ENCODE measurements at regions not wholly inside any gene's neighbourhood (a gene's known extent, or its start where the extent isn't known, plus 50 kb on each side); places are given as distances from the start of the nearest gene placed in this dataset.
A peak's percentile ranks its signal among the peaks of the same experiment; 100 is the strongest.
"Not testable (repeated sequence)": the region's sequence is repeated elsewhere in the genome, so short reads cannot be mapped to it uniquely, and the experiment has no call there.

DNA sequence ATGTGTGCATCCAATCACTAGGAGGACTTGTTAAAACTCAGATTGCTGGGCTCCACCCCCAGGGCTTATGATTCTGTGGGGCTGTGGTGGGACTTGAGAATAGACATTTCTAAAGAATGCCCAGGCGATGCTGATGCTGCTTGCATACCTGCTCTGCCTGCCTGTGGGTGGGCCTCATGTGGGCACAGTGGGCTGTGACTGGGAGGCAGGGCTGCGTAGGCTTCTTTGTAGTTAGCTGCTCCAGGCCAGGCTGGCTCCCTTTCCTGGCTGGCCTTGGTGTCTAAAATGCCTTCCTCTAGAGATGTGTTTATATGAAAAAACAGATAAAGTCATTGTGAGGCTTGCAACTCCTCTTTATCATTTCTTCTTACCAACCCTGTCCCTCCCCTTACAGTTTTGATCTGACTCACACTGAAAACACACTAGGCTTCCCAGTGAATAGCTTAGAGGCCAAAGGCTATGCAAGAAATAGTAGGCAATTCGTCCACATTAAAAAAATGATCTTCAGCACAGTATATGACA lies 495.5 kb upstream of the MAP3K7 start:
- DNase-seq = no peak

DNA sequence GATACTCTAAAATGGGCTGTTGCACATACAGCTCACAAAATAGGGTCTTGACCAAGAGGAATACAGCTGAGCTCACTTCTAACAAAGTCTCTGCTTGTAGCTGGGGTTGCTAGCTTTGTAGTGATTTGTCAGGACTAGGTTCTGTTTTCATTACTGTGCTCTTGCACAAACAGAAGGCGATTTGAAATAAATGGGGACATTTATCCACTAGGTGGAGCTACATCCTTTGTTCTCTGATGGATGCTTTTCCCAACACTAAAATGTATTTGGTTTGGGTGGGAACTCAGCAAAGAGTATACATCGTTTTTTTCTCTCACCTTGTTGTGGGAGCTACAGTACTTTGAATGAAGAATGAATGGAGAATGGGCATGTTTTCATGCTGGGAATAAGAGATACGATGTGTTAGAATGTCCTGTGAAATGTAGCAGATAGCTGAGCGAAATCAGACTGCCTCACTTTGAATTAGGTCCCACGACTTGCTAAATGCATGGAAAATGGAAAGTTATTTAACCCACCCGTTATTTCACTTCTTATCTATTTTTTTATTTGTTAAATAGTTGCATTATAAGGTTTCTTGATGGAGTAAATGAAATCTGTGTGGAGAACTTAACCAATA lies 494.7 kb upstream of the MAP3K7 start:
- peak; percentile 74 for DNase-seq

DNA sequence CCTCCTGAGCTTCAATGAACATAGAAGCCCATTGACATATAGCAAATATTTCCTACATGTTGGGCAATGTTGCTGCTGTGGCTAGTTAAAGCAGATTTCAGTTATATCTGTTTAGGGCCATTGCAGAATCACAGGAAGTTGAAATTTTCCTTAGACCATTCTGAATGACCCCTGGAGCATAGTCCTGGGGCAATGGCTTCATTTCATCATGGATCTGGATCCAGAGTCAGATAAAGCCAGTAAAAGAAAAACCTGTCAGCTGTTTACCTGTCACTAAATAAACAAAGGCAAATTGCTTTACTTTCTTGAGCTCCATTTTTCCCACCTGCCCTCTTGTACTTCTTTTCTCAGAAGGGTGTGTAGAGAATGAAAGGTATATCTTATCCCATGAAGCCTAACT lies 494.0 kb upstream of the MAP3K7 start:
- DNase-seq = no peak

GRCh38 chr6:91079969-91080368 lies 493.1 kb upstream of the MAP3K7 start:
- DNase-seq = no peak

DNA sequence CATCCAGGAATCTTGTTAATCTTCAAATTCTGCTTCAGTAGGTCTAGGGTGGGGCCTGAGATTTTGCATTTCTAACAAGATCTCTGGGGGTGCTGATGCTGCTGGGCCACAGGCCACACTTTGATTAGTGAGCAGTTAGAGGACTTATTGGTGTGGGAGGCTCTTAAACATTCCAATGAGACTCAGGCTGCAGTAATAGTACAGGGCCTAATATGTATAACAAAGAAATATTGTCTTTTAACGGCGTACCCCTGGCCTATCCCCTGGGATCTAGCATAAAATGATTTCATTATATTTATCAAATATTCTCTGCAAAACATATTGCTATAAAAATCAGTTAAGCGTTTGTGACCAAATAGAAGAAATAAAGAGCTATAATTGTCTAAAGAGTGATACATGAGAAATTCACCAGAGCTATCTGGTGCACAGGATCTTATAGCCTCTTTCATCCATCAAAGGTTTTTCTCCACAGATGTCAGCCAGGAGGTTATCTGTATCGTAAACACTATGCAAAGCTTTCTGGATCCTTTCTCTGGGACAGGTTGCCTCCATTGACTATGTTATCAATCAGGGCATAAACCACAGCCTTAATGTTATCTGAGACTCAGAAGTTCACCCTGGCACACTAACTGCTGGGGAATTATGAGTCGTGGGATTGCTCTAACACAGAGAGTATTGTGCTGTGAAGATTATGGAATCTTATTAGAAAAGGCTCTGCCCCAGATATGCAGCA lies 488.5 kb upstream of the MAP3K7 start:
- DNase-seq = no peak

- no peak for DNase-seq
Measured at GRCh38 chr6:91063362-91063761, 476.5 kb upstream of the MAP3K7 start.

- DNase-seq = no peak
Measured at GRCh38 chr6:91057689-91058088, 470.8 kb upstream of the MAP3K7 start.

GRCh38 chr6:91055959-91056358 lies 469.1 kb upstream of the MAP3K7 start:
- no peak for DNase-seq

- not testable (repeated sequence) for DNase-seq
Measured at GRCh38 chr6:91052473-91053450, 465.9 kb upstream of the MAP3K7 start.

DNA sequence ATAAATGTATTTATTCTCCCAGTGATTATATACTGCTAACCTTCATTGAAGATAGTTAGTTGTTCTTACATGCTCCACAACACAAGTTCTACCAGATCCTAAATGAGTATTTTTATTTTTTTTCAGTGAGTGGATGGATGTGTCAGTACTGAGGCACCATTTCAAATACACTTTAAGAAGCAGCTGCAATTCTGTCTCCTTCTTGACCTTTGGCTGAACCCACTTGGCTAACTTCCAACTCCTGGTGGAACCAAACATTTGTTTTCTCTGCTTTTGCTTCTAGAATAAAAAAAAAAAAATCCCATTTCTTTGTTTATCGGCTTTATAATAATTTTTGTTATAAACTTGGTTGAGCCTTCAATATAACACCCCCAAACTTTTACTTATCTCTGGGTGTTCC lies 458.3 kb upstream of the MAP3K7 start:
- peak; percentile 58 for DNase-seq

DNA sequence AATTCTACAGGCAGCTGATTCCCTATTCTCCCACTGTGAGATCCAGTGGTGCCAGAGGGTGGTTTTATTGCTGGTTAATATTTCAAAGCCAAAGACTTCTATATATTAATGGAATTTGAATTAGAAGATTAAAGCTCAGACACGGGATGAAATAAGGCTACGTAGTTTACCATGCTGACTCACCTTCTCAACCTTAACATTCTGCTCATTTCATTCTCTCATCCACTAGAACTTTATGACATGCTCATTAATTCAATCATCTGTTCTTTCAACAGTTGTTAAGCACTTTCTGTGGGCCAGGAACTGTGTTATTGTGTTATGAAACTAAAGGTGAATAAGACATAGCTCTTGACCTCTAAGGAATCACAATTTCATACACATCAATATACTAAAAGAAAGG lies 456.9 kb upstream of the MAP3K7 start:
- no peak for DNase-seq

DNA sequence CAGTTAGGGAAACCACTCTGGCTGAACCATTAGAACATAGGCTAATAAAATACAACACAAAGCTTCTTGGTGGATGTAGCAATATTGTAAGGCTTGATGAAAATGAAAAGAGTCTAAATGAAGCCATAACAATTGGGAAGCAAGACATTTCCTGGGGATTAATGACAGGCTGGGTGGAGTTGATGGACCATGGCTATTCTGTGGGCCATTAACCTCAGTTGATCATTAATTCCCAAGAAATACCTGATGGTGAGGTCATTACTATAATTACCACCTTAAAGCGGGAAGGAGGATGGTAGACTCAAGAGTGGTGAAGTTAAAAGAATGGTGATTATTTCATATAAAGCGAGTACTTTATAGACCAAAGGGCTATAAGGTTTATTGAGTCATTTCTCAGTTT lies 455.8 kb upstream of the MAP3K7 start:
- DNase-seq = no peak

DNA sequence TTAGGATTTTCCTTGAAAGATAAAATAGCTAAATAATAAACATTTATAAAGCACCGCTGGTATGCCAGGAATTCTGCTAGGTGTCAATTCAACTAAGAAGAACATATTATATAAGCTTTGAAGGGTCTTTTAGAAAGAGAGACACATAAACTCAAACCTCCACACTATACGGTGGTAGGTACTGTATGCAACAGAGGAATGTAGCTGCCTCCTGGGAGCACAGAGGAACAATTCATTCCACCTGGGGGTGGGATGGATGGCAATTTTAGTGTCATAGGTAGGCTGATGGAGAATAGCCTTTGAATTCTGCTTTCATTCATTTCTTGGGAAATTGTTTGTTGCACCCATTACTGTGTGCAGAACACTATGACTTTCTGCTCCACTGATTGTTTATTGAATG lies 447.1 kb upstream of the MAP3K7 start:
- DNase-seq = no peak

- no peak for DNase-seq
Measured at GRCh38 chr6:91031581-91031980, 444.7 kb upstream of the MAP3K7 start.

DNA sequence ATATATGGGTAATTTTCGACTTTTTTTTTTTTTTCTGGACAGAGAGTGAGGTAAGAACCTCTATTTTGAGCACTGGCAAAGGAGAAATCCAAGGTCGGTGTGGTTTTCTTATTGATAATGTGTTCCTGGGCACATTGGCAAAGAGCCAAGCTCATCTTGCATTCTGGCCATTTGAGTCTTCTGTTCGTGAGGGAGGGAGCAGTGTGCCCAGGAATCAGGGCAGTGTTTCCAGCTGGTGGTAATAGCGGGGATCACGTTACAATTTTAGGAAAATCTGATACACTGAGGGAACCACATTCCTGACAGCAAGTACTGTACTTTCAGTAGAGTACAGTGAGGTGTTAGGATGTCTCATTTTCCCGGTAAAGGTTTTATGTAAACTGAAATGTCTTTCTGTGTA lies 442.3 kb upstream of the MAP3K7 start:
- peak; percentile 86 for DNase-seq

GRCh38 chr6:91023529-91023928 lies 436.7 kb upstream of the MAP3K7 start:
- no peak for DNase-seq

DNA sequence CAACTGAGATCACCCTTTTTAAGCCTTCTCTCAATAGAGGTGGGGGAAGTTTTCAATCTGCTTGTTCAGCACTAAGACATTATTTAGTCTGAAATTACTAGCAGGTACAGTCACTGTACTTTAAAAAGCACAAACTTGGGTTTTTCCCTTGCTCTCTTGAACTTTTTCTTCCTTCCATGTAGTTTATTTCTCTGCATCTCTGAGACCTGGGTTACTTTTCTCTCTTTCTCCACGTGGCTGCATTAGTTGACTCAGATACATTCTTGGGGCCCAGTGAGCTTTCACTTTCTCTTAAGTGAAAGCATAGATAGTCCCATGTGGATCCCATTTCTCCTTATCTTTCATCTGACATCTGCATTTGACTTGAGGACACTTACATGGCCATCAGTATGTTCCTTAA lies 433.9 kb upstream of the MAP3K7 start:
- no peak for DNase-seq

DNA sequence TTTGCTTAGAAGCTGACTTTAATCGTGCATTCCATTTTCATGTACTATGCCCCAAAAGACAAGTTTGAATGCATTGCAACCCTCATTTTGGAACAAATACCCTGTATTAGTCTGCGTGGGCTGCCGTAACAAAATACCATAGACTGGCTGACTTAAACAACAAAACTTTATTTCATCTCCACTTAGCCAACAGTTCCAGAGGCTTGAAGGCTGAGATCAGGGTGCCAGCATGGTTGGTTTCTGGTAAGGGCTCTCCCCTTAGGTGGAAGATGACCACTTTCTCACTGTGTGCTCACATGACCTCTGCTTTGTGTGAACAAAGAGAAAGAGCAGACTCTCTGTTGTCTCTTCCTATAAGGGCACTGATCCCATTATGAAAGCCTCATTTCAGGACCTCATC lies 431.7 kb upstream of the MAP3K7 start:
- DNase-seq = no peak

DNA sequence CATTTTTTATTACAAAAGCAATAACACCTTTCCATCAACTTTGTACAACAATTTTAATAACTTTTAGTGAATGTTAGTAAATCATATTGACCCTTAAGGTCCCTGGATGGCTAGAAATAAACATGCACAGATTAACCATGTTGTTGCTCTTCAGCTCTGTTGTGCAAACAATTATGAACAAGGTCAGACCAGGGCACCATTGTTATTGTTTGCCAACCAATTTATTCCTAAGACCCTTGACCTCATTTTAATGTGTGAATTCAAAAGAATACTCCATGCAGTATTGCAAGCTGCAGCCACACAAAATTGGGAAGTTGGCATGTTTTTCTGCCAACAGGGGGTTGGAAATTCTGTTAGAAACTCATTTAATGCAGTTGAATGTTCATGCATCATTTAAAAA lies 426.6 kb upstream of the MAP3K7 start:
- no peak for DNase-seq

- no peak for DNase-seq
Measured at GRCh38 chr6:90997076-90997475, 410.2 kb upstream of the MAP3K7 start.

GRCh38 chr6:90993770-90994169 lies 406.9 kb upstream of the MAP3K7 start:
- no peak for DNase-seq

GRCh38 chr6:90989763-90990162 lies 402.9 kb upstream of the MAP3K7 start:
- no peak for DNase-seq

GRCh38 chr6:90984066-90984465 lies 397.2 kb upstream of the MAP3K7 start:
- no peak for DNase-seq

GRCh38 chr6:90983462-90983861 lies 396.6 kb upstream of the MAP3K7 start:
- no peak for DNase-seq
